GM21528 (cell line): ENCODE measurements at regions not wholly inside any gene's neighbourhood (a gene's known extent, or its start where the extent isn't known, plus 50 kb on each side); places are given as distances from the start of the nearest gene placed in this dataset.

ENCODE experiments used
- ATAC-seq: cut with Tn5 transposase; IDR thresholded peaks from one replicate; pipeline ENCODE4 v1.9.1; 2021; ENCODE audit warnings: mild to moderate bottlenecking, moderate library complexity; ENCODE audit not compliant: unreplicated experiment, low FRiP score

- ATAC-seq, result no peak
These were observed 396.2 kb upstream of the ST6GAL2 start for GRCh38 chr2:107282135-107282534.

GRCh38 chr2:107285621-107286299 lies 399.8 kb upstream of the ST6GAL2 start:
- ATAC-seq, result no peak

GRCh38 chr2:107290041-107290440 lies 404.1 kb upstream of the ST6GAL2 start:
- ATAC-seq, result no peak

- ATAC-seq, result no peak
These were observed 418.0 kb upstream of the ST6GAL2 start for GRCh38 chr2:107303964-107304363.

GRCh38 chr2:107305966-107306365 lies 420.0 kb upstream of the ST6GAL2 start:
- no peak for ATAC-seq

- ATAC-seq, result no peak
These were observed 420.9 kb upstream of the ST6GAL2 start for GRCh38 chr2:107306881-107307280.

GRCh38 chr2:107308835-107309234 lies 422.9 kb upstream of the ST6GAL2 start:
- no peak for ATAC-seq

GRCh38 chr2:107312240-107312639 lies 426.3 kb upstream of the ST6GAL2 start:
- ATAC-seq, result no peak

- ATAC-seq, result no peak
These were observed 427.3 kb upstream of the ST6GAL2 start for GRCh38 chr2:107313316-107313715.

GRCh38 chr2:107320881-107321280 lies 434.9 kb upstream of the ST6GAL2 start:
- ATAC-seq, result no peak

GRCh38 chr2:107322416-107322815 lies 436.4 kb upstream of the ST6GAL2 start:
- no peak for ATAC-seq

- ATAC-seq, result no peak
These were observed 438.1 kb upstream of the ST6GAL2 start for GRCh38 chr2:107323946-107324565.

GRCh38 chr2:107325981-107326786 lies 440.2 kb upstream of the ST6GAL2 start:
- ATAC-seq, result no peak

GRCh38 chr2:107334306-107334705 lies 448.3 kb upstream of the ST6GAL2 start:
- ATAC-seq, result no peak

GRCh38 chr2:107336526-107336925 lies 450.6 kb upstream of the ST6GAL2 start:
- no peak for ATAC-seq

- ATAC-seq, result no peak
These were observed 451.4 kb upstream of the ST6GAL2 start for GRCh38 chr2:107337209-107337898.

GRCh38 chr2:107338059-107338458 lies 452.1 kb upstream of the ST6GAL2 start:
- ATAC-seq, result no peak

GRCh38 chr2:107338571-107338970 lies 452.6 kb upstream of the ST6GAL2 start:
- no peak for ATAC-seq

GRCh38 chr2:107340955-107341354 lies 455.0 kb upstream of the ST6GAL2 start:
- ATAC-seq, result no peak

- no peak for ATAC-seq
These were observed 463.4 kb upstream of the ST6GAL2 start for GRCh38 chr2:107349329-107349728.

GRCh38 chr2:107354175-107354574 lies 468.2 kb upstream of the ST6GAL2 start:
- no peak for ATAC-seq
